ENCODE measurements at regions not wholly inside any gene's neighbourhood (a gene's known extent, or its start where the extent isn't known, plus 50 kb on each side); places are given as distances from the start of the nearest gene placed in this dataset.

GRCh38 chr6:51301962-51302361 lies 483.3 kb downstream of the TFAP2B start:
- no peak for TF ChIP-seq FOXM1 (IDR thresholded peaks at IDR 0.05; ENCODE audit: borderline replicate concordance)
- no peak for TF ChIP-seq SUZ12 (IDR thresholded peaks at IDR 0.05)
- TF ChIP-seq BHLHE40 (IDR thresholded peaks at IDR 0.05; ENCODE audit: borderline replicate concordance), result no peak
- TF ChIP-seq SP1 (IDR thresholded peaks at IDR 0.05), result no peak
- no peak for TF ChIP-seq ARNT (IDR thresholded peaks at IDR 0.05)
- TF ChIP-seq CTBP1 (IDR thresholded peaks at IDR 0.05; ENCODE audit: borderline replicate concordance), result no peak
- TF ChIP-seq HDGF (IDR thresholded peaks at IDR 0.05; ENCODE audit: borderline replicate concordance), result no peak
- TF ChIP-seq FOXA1 (IDR thresholded peaks at IDR 0.05), result no peak
- TF ChIP-seq FOXK2 (IDR thresholded peaks at IDR 0.05), result no peak
- TF ChIP-seq TARDBP (IDR thresholded peaks at IDR 0.05), result no peak
- TF ChIP-seq LEF1 (IDR thresholded peaks at IDR 0.05; ENCODE audit: borderline replicate concordance), result no peak
- no peak for TF ChIP-seq ZNF384 (IDR thresholded peaks at IDR 0.05)
